ENCODE measurements at regions not wholly inside any gene's neighbourhood (a gene's known extent, or its start where the extent isn't known, plus 50 kb on each side); places are given as distances from the start of the nearest gene placed in this dataset.
A peak's percentile ranks its signal among the peaks of the same experiment; 100 is the strongest.
"Not testable (repeated sequence)": the region's sequence is repeated elsewhere in the genome, so short reads cannot be mapped to it uniquely, and the experiment has no call there.

GRCh38 chr21:8194042-8194441 is 2327.3 kb upstream of the TPTE start:
- DNase-seq: not testable (repeated sequence)

- not testable (repeated sequence) for DNase-seq
These were observed 2323.9 kb upstream of the TPTE start for GRCh38 chr21:8197377-8198027.

- DNase-seq: not testable (repeated sequence)
These were observed 2316.1 kb upstream of the TPTE start for GRCh38 chr21:8205094-8205891.

- not testable (repeated sequence) for DNase-seq
These were observed 2315.5 kb upstream of the TPTE start for GRCh38 chr21:8205892-8206188.

- peak; percentile 1 to 73 for DNase-seq
These were observed 2308.3 kb upstream of the TPTE start for GRCh38 chr21:8212986-8213550.

GRCh38 chr21:8214539-8214938 is 2306.8 kb upstream of the TPTE start:
- not testable (repeated sequence) for DNase-seq

GRCh38 chr21:8229366-8230150 is 2291.8 kb upstream of the TPTE start:
- not testable (repeated sequence) for DNase-seq

GRCh38 chr21:8231252-8231651 is 2290.1 kb upstream of the TPTE start:
- DNase-seq: not testable (repeated sequence)

- DNase-seq: not testable (repeated sequence)
These were observed 2288.4 kb upstream of the TPTE start for GRCh38 chr21:8233000-8233399.

GRCh38 chr21:8234059-8234458 is 2287.3 kb upstream of the TPTE start:
- DNase-seq: not testable (repeated sequence)

GRCh38 chr21:8244723-8245641 is 2276.4 kb upstream of the TPTE start:
- DNase-seq: not testable (repeated sequence)

- not testable (repeated sequence) for DNase-seq
These were observed 2275.6 kb upstream of the TPTE start for GRCh38 chr21:8245642-8246402.

- not testable (repeated sequence) for DNase-seq
These were observed 2269.7 kb upstream of the TPTE start for GRCh38 chr21:8251701-8252100.

- peak; percentile 2 to 41 for DNase-seq
These were observed 2266.3 kb upstream of the TPTE start for GRCh38 chr21:8255094-8255493.

- DNase-seq: peak; percentile 0 to 4
These were observed 2264.1 kb upstream of the TPTE start for GRCh38 chr21:8257083-8257799.

GRCh38 chr21:8260065-8260627 is 2261.2 kb upstream of the TPTE start:
- DNase-seq: not testable (repeated sequence)

Data from CD4-positive, alpha-beta T cell treated with Interferon alpha-2 for 1 hour (primary cell).